Endothelial cell of umbilical vein (primary cell): ENCODE measurements at regions not wholly inside any gene's neighbourhood (a gene's known extent, or its start where the extent isn't known, plus 50 kb on each side); places are given as distances from the start of the nearest gene placed in this dataset.

Experiments used
- BruUV-seq: library from RNA; stranded (reverse); fragments of 400-500 nt; replicated peaks from 2 replicates; lab custom pipeline; 2021; lab: Mats Ljungman, UMichigan
- CTCF ChIA-PET: fragments of 300-600, 350-600 bp; sonication (Branson Sonifier 250); formaldehyde crosslinking; loops from one replicate; lab custom pipeline; 2021; ENCODE audit warnings: antibody characterized with exemption, inconsistent platforms; lab: Charles Lee
- POLR2A ChIA-PET: fragments of 300-600, 350-600 bp; sonication (Branson Sonifier 250); formaldehyde crosslinking; loops from one replicate; lab custom pipeline; 2021; ENCODE audit warnings: antibody characterized with exemption, inconsistent platforms; lab: Charles Lee
- DNase-seq: peaks from one replicate; pipeline ENCODE4 v3.0.0-alpha.2; 2011; ENCODE audit warnings: low read depth, low spot score
- FAIRE-seq: peaks from 2 replicates; lab custom pipeline; 2011; peaks lifted over from hg19 to GRCh38; lab: Jason Lieb, UNC
- H2AFZ ChIP-seq: 2 replicates; pipeline ENCODE4 v1.6.0; 2012; ENCODE audit warnings: low read depth, low read length, control low read depth, inconsistent platforms
- H3K27ac ChIP-seq: 2 replicates; pipeline ENCODE4 v1.5.1; 2011; ENCODE audit warnings: low read depth, mild to moderate bottlenecking, control low read depth, low read length, moderate library complexity; ENCODE audit not compliant: insufficient read depth
- H3K27me3 ChIP-seq, 2 experiments: 2 replicates each; pipeline versions ENCODE4 v1.6.0 to v1.6.1; 2011; ENCODE audit warnings: low read length in 2 of 2, mixed read lengths in 1 of 2; ENCODE audit not compliant: control insufficient read depth in 2 of 2, insufficient read depth in 2 of 2
- H3K36me3 ChIP-seq, 2 experiments: 2 replicates in 1 of 2; 3 replicates in 1 of 2; pipeline ENCODE4 v1.5.1; 2011; ENCODE audit warnings: low read length in 2 of 2, mild to moderate bottlenecking in 1 of 2, moderate library complexity in 1 of 2; ENCODE audit not compliant: control insufficient read depth in 2 of 2, insufficient read depth in 2 of 2; ENCODE audit errors: extremely low read depth in 1 of 2
- H3K4me1 ChIP-seq: 3 replicates; pipeline ENCODE4 v1.5.1; 2011; ENCODE audit warnings: mild to moderate bottlenecking, low read length; ENCODE audit not compliant: control insufficient read depth, insufficient read depth; ENCODE audit errors: extremely low read depth
- H3K4me2 ChIP-seq: 2 replicates; pipeline ENCODE4 v1.6.1; 2011; ENCODE audit warnings: low read length, control low read depth, mixed read lengths; ENCODE audit not compliant: insufficient read depth
- H3K4me3 ChIP-seq, 3 experiments: fragments of 200-600 bp in 1 of 3; sonication (generic), shearing (Covaris generic) in 1 of 3; replicated peaks in 1 of 3; 2 replicates each; pipeline ENCODE4 v1.5.1; 2011 to 2016; ENCODE audit warnings: control low read depth in 3 of 3, low read length in 3 of 3, mild to moderate bottlenecking in 2 of 3, inconsistent platforms in 1 of 3, low read depth in 1 of 3, moderate library complexity in 1 of 3; ENCODE audit not compliant: insufficient read depth in 1 of 3
- H3K79me2 ChIP-seq: 2 replicates; pipeline ENCODE4 v1.6.0; 2012; ENCODE audit warnings: low read length, inconsistent platforms; ENCODE audit not compliant: control insufficient read depth, insufficient read depth
- H3K9ac ChIP-seq: replicated peaks from 2 replicates; pipeline ENCODE3; 2011; ENCODE audit warnings: low read length, control low read depth; ENCODE audit not compliant: insufficient read depth; ENCODE audit errors: extremely low read depth
- H3K9me1 ChIP-seq: replicated peaks from 3 replicates; pipeline ENCODE4 v1.6.0; 2011; ENCODE audit warnings: mild to moderate bottlenecking, low read length; ENCODE audit not compliant: control insufficient read depth, insufficient read depth; ENCODE audit errors: extremely low read depth
- H3K9me3 ChIP-seq: replicated peaks from 2 replicates; pipeline ENCODE4 v1.5.1; 2012; ENCODE audit warnings: low read length, inconsistent platforms; ENCODE audit not compliant: control insufficient read depth, insufficient read depth
- H4K20me1 ChIP-seq: replicated peaks from 2 replicates; pipeline ENCODE3; 2011; ENCODE audit warnings: mild to moderate bottlenecking, low read length; ENCODE audit not compliant: control insufficient read depth, insufficient read depth; ENCODE audit errors: extremely low read depth
- CTCF ChIP-seq, 2 donors: IDR thresholded peaks; 1 replicate in 1 of 2; 2 replicates in 1 of 2; pipeline ENCODE4 v1.5.1; 2011; ENCODE audit warnings: low read length in 2 of 2, mild to moderate bottlenecking in 2 of 2, moderate library complexity in 2 of 2, control low read depth in 1 of 2, inconsistent platforms in 1 of 2, low read depth in 1 of 2; ENCODE audit not compliant: insufficient read depth in 1 of 2; ENCODE audit errors: extremely low read depth in 1 of 2
- EZH2 ChIP-seq: IDR thresholded peaks from 2 replicates; pipeline ENCODE4 v1.6.1; 2012; ENCODE audit warnings: borderline replicate concordance, low read depth, mild to moderate bottlenecking, moderate library complexity, low read length, inconsistent platforms; ENCODE audit not compliant: severe bottlenecking
- FOS ChIP-seq: IDR thresholded peaks from 2 replicates; pipeline ENCODE4 v1.6.1; 2011; ENCODE audit warnings: mild to moderate bottlenecking, low read length, moderate library complexity, borderline replicate concordance; ENCODE audit not compliant: insufficient read depth
- GATA2 ChIP-seq: IDR thresholded peaks from 2 replicates; pipeline ENCODE4 v1.7.0; 2011; ENCODE audit warnings: low read depth, mild to moderate bottlenecking, moderate library complexity, mixed read lengths, low read length; ENCODE audit not compliant: insufficient read length, insufficient read depth
- JUN ChIP-seq: IDR thresholded peaks from 2 replicates; pipeline ENCODE4 v1.6.1; 2011; ENCODE audit warnings: borderline replicate concordance, low read depth; ENCODE audit not compliant: insufficient read length, insufficient read depth
- MYC ChIP-seq: IDR thresholded peaks from one replicate; pipeline ENCODE4 v1.6.1; 2011; ENCODE audit warnings: mild to moderate bottlenecking, low read depth, low read length
- POLR2A ChIP-seq: IDR thresholded peaks from 2 replicates; pipeline ENCODE4 v1.6.1; 2012; ENCODE audit warnings: low read depth, mild to moderate bottlenecking, control low read depth, low read length
- POLR2AphosphoS5 ChIP-seq: IDR thresholded peaks from 2 replicates; pipeline ENCODE4 v1.6.1; 2012; ENCODE audit warnings: low read depth, mild to moderate bottlenecking, control low read depth, low read length, moderate library complexity; ENCODE audit not compliant: insufficient read depth
- dilution Hi-C: fragments of 300-500 bp; cut with MboI; formaldehyde crosslinking; loops from one replicate; pipeline ENCODE4 v1.15.0; 2019; ENCODE audit warnings: low sequenced_read_pairs; ENCODE audit not compliant: extremely low pct_ligation_motif_present
- intact Hi-C: fragments of 100-400 bp; cut with micrococcal nuclease; formaldehyde crosslinking; loops from one replicate; pipeline ENCODE4 v1.10.0; 2022
- TF ChIP-seq, protein P1 (sequence below): IDR thresholded peaks from 2 replicates; pipeline ENCODE4 v1.6.1; 2011; ENCODE audit not compliant: insufficient read depth, insufficient read length

GRCh38 chr13:50629966-50630365, 213.5 kb downstream of the DLEU7 start:
- Histone ChIP-seq H3K9me1 (no peaks in the 10 kb centered on the region), H3K79me2 (no peaks in the 10 kb centered on the region), H3K9me3 (no peaks in the 10 kb centered on the region), H3K9ac (no peak overlapping the region), H3K4me3 (no peak overlapping the region), H3K27ac (no peak overlapping the region), H4K20me1 (no peaks in the 10 kb centered on the region), H3K4me2 (no peak overlapping the region), H3K36me3 (no peaks in the 10 kb centered on the region), H3K4me1 (no peaks in the 10 kb centered on the region), H3K27me3 (no peaks in the 10 kb centered on the region), H2AFZ (no peak overlapping the region)
- intact Hi-C loops = no loop called here
- POLR2A ChIA-PET = no interaction called here
- peak; percentile 37 for FAIRE-seq
- dilution Hi-C loops = no loop called here
- CTCF ChIA-PET = interaction anchor here (1.6 kb wide), 1 partner anchor 14 kb away, joined by 5 read pairs; no protein-coding TSS in a partner anchor
- no TSS peak for BruUV-seq
- DNase-seq = no peak
- no peak for TF ChIP-seq POLR2AphosphoS5
- no peak for TF ChIP-seq MYC
- TF ChIP-seq GATA2 = no peak
- TF ChIP-seq, protein P1, sequence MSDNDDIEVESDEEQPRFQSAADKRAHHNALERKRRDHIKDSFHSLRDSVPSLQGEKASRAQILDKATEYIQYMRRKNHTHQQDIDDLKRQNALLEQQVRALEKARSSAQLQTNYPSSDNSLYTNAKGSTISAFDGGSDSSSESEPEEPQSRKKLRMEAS = no peak
- no peak for TF ChIP-seq FOS
- no peak for TF ChIP-seq JUN
- no peak for TF ChIP-seq POLR2A
- TF ChIP-seq CTCF (IDR thresholded peaks at IDR 0.05; ENCODE audit: extremely low read depth in 1 of 2, insufficient read depth in 1 of 2, low read depth in 1 of 2, low read length in 2 of 2) = no peak
- TF ChIP-seq EZH2 = no peak
